Activated naive CD4-positive, alpha-beta T cell treated with anti-CD3 and anti-CD28 coated beads, Interleukin-2, amount 50 U/mL, for 16 hours (primary cell): ENCODE measurements at regions not wholly inside any gene's neighbourhood (a gene's known extent, or its start where the extent isn't known, plus 50 kb on each side); places are given as distances from the start of the nearest gene placed in this dataset.
"Not testable (repeated sequence)": the region's sequence is repeated elsewhere in the genome, so short reads cannot be mapped to it uniquely, and the experiment has no call there.

Experiments used
- DNase-seq: peaks from one replicate; pipeline ENCODE4 v3.0.0-alpha.2; 2020

- DNase-seq = no peak
These were observed 141.7 kb upstream of the RAI2 start for GRCh38 chrX:18002791-18003190.

- no peak for DNase-seq
These were observed 133.3 kb upstream of the RAI2 start for GRCh38 chrX:17994429-17994828.

- DNase-seq = no peak
These were observed 132.0 kb upstream of the RAI2 start for GRCh38 chrX:17993062-17993461.

- DNase-seq = no peak
These were observed 129.4 kb upstream of the RAI2 start for GRCh38 chrX:17990532-17990931.

GRCh38 chrX:17987783-17988182, 126.7 kb upstream of the RAI2 start:
- DNase-seq = no peak

- no peak for DNase-seq
These were observed 125.9 kb upstream of the RAI2 start for GRCh38 chrX:17986977-17987376.

GRCh38 chrX:17986440-17986839, 125.3 kb upstream of the RAI2 start:
- no peak for DNase-seq

GRCh38 chrX:17984415-17984814, 123.3 kb upstream of the RAI2 start:
- no peak for DNase-seq

GRCh38 chrX:17983389-17983788, 122.3 kb upstream of the RAI2 start:
- DNase-seq = no peak

- DNase-seq = no peak
These were observed 116.6 kb upstream of the RAI2 start for GRCh38 chrX:17977696-17978095.

- no peak for DNase-seq
These were observed 115.9 kb upstream of the RAI2 start for GRCh38 chrX:17976955-17977354.

GRCh38 chrX:17975349-17975748, 114.3 kb upstream of the RAI2 start:
- not testable (repeated sequence) for DNase-seq

GRCh38 chrX:17968367-17968766, 107.3 kb upstream of the RAI2 start:
- no peak for DNase-seq

GRCh38 chrX:17967888-17968287, 106.8 kb upstream of the RAI2 start:
- no peak for DNase-seq

- DNase-seq = no peak
These were observed 103.8 kb upstream of the RAI2 start for GRCh38 chrX:17964871-17965270.

- DNase-seq = no peak
These were observed 99.8 kb upstream of the RAI2 start for GRCh38 chrX:17960891-17961290.

- DNase-seq = peak; percentile 7
These were observed 83.9 kb upstream of the RAI2 start for GRCh38 chrX:17944833-17945497.

GRCh38 chrX:17941171-17941570, 80.1 kb upstream of the RAI2 start:
- DNase-seq = not testable (repeated sequence)

GRCh38 chrX:17939724-17940123, 78.6 kb upstream of the RAI2 start:
- DNase-seq = no peak

- DNase-seq = no peak
These were observed 72.8 kb upstream of the RAI2 start for GRCh38 chrX:17933856-17934255.

GRCh38 chrX:17932781-17933180, 71.7 kb upstream of the RAI2 start:
- DNase-seq = no peak

GRCh38 chrX:17931855-17932254, 70.8 kb upstream of the RAI2 start:
- DNase-seq = no peak

- no peak for DNase-seq
These were observed 69.8 kb upstream of the RAI2 start for GRCh38 chrX:17930850-17931249.

GRCh38 chrX:17923546-17923945, 62.4 kb upstream of the RAI2 start:
- DNase-seq = no peak

- DNase-seq = no peak
These were observed 61.2 kb upstream of the RAI2 start for GRCh38 chrX:17922303-17922702.
